HL-60 (cell line): ENCODE measurements at regions not wholly inside any gene's neighbourhood (a gene's known extent, or its start where the extent isn't known, plus 50 kb on each side); places are given as distances from the start of the nearest gene placed in this dataset.

ENCODE experiments used
- GABPA ChIP-seq: IDR thresholded peaks from 2 replicates; pipeline ENCODE4 v1.6.1; 2012; ENCODE audit warnings: low read depth
- POLR2AphosphoS5 ChIP-seq: IDR thresholded peaks from 2 replicates; pipeline ENCODE4 v1.6.1; 2012; ENCODE audit warnings: low read depth
- REST ChIP-seq: IDR thresholded peaks from 2 replicates; pipeline ENCODE4 v1.6.1; 2012; ENCODE audit warnings: low read depth; ENCODE audit not compliant: insufficient replicate concordance
- SPI1 ChIP-seq: IDR thresholded peaks from 2 replicates; pipeline ENCODE4 v1.6.1; 2012; ENCODE audit warnings: low read depth, mild to moderate bottlenecking, borderline replicate concordance
- TF ChIP-seq, protein P1 (sequence below): IDR thresholded peaks from one replicate; pipeline ENCODE4 v1.5.1; 2011; ENCODE audit warnings: low read length, control low read depth, inconsistent platforms; ENCODE audit not compliant: insufficient read depth

- TF ChIP-seq, protein P1, sequence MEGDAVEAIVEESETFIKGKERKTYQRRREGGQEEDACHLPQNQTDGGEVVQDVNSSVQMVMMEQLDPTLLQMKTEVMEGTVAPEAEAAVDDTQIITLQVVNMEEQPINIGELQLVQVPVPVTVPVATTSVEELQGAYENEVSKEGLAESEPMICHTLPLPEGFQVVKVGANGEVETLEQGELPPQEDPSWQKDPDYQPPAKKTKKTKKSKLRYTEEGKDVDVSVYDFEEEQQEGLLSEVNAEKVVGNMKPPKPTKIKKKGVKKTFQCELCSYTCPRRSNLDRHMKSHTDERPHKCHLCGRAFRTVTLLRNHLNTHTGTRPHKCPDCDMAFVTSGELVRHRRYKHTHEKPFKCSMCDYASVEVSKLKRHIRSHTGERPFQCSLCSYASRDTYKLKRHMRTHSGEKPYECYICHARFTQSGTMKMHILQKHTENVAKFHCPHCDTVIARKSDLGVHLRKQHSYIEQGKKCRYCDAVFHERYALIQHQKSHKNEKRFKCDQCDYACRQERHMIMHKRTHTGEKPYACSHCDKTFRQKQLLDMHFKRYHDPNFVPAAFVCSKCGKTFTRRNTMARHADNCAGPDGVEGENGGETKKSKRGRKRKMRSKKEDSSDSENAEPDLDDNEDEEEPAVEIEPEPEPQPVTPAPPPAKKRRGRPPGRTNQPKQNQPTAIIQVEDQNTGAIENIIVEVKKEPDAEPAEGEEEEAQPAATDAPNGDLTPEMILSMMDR, result no peak
- TF ChIP-seq POLR2AphosphoS5 (no peak), GABPA (no peak), REST (no peak), SPI1 (no peak)
These were observed 497.9 kb downstream of the XYLT1 start for GRCh38 chr16:16972831-16973230.
